H1 (cell line): ENCODE measurements at regions not wholly inside any gene's neighbourhood (a gene's known extent, or its start where the extent isn't known, plus 50 kb on each side); places are given as distances from the start of the nearest gene placed in this dataset.

Experiments used
- CHD7 ChIP-seq: fragments of 300-600 bp; sonication (generic); IDR thresholded peaks from 2 replicates; pipeline ENCODE4 v1.7.1; 2012; ENCODE audit warnings: low read length, moderate library complexity, mild to moderate bottlenecking, inconsistent platforms; ENCODE audit not compliant: insufficient replicate concordance
- KDM4A ChIP-seq: IDR thresholded peaks from one replicate; pipeline ENCODE4 v1.7.1; 2012; ENCODE audit warnings: low read depth, mild to moderate bottlenecking, moderate library complexity, low read length, inconsistent platforms; ENCODE audit not compliant: severe bottlenecking
- RBBP5 ChIP-seq: IDR thresholded peaks from 2 replicates; pipeline ENCODE4 v1.7.1; 2012; ENCODE audit warnings: low read depth, mild to moderate bottlenecking, inconsistent platforms, low read length, moderate library complexity, borderline replicate concordance
- SAP30 ChIP-seq: fragments of 300-600 bp; sonication (generic); IDR thresholded peaks from 2 replicates; pipeline ENCODE4 v1.7.1; 2012; ENCODE audit warnings: low read length, moderate library complexity, mild to moderate bottlenecking, inconsistent platforms; ENCODE audit not compliant: insufficient read depth, insufficient replicate concordance
- SP2 ChIP-seq: IDR thresholded peaks from 2 replicates; pipeline ENCODE4 v1.6.1; 2012; ENCODE audit warnings: mild to moderate bottlenecking, low read length, inconsistent platforms
- SRF ChIP-seq: IDR thresholded peaks from 2 replicates; pipeline ENCODE4 v1.6.1; 2011; ENCODE audit warnings: mild to moderate bottlenecking, low read depth, low read length, moderate library complexity
- TEAD4 ChIP-seq: IDR thresholded peaks from 2 replicates; pipeline ENCODE4 v1.6.1; 2012; ENCODE audit warnings: low read depth, low read length, inconsistent platforms, mixed read lengths
- TF ChIP-seq, protein P1 (sequence below): IDR thresholded peaks from 2 replicates; pipeline ENCODE4 v1.6.1; 2012; ENCODE audit warnings: low read length, inconsistent platforms

DNA sequence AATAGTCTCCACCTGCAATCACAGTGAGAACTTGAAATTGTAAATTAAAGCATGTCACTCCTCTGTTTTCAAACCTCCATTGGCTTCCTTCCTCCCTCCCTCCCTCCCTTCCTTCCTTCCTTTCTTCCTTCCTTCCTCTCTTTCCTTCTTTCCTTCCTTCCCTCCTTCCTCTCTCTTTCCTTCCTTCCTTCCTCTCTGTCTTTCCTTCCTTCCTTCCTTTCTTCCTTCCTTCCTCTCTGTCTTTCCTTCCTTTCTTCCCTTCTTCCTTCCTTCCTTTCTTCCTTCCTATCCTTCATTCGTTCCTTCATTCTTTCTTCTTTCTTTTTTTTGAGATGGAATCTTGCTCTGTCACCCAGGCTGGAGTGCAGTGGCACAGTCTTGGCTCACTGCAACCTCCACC lies 595.0 kb upstream of the ZNF608 start (continued):
- TF ChIP-seq CHD7: no peak
- TF ChIP-seq, protein P1, sequence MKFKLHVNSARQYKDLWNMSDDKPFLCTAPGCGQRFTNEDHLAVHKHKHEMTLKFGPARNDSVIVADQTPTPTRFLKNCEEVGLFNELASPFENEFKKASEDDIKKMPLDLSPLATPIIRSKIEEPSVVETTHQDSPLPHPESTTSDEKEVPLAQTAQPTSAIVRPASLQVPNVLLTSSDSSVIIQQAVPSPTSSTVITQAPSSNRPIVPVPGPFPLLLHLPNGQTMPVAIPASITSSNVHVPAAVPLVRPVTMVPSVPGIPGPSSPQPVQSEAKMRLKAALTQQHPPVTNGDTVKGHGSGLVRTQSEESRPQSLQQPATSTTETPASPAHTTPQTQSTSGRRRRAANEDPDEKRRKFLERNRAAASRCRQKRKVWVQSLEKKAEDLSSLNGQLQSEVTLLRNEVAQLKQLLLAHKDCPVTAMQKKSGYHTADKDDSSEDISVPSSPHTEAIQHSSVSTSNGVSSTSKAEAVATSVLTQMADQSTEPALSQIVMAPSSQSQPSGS: no peak
- TF ChIP-seq SAP30: no peak
- TF ChIP-seq TEAD4: no peak
- no peak for TF ChIP-seq SP2
- no peak for TF ChIP-seq KDM4A
- no peak for TF ChIP-seq SRF
- no peak for TF ChIP-seq RBBP5
- TF ChIP-seq, all 59 proteins: peak for 0
